ENCODE measurements at regions not wholly inside any gene's neighbourhood (a gene's known extent, or its start where the extent isn't known, plus 50 kb on each side); places are given as distances from the start of the nearest gene placed in this dataset.

DNA sequence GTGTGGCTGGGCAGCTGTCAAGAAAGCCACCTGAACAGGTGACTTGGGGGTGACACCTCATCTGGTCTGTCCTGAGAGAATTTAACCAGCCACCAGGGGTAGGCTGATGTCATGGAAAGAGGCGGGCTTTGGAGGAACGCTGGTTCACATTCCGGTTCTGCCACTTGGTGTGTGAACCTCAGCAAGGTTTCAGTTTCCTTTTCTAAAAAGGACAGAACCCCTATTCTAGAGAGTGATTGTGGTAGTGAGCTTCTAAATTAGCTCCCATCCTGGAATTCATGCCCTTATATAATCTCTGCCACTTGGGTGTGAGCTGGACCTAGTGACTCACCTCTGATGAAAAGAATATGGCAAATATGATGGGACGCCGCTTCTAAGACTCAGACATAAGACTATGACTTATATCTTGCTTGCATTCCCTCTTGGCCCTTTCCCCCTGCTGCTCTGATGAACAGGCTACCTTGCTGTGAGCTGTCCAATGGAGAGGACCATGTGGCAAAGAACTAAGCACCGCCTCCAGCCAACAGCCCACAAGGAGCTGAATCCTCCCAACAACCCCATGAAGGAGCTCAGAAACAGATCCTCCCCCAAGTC, 332.1 kb downstream of the RRAGC start:
- H3K27ac ChIP-seq (ENCODE audit: low read depth, low read length, severe bottlenecking) = no peak overlapping the region
- no peaks in the 10 kb centered on the region for H3K9me3 ChIP-seq (ENCODE audit: control insufficient read depth, low read length)
- WGBS, 2 experiments (ENCODE audit: insufficient coverage in 2 of 2) = 82 to 92% methylated on average over 4 to 5 of the region's 6 CpGs
- H3K4me1 ChIP-seq (ENCODE audit: control insufficient read depth, insufficient read depth, low read length, poor library complexity, severe bottlenecking) = no peaks in the 10 kb centered on the region
- no peak overlapping the region for H3K4me3 ChIP-seq (ENCODE audit: extremely low read depth, insufficient read depth, low read length, poor library complexity, severe bottlenecking)
- H3K36me3 ChIP-seq (ENCODE audit: control insufficient read depth, insufficient read depth, low read length) = no peaks in the 10 kb centered on the region

DNA sequence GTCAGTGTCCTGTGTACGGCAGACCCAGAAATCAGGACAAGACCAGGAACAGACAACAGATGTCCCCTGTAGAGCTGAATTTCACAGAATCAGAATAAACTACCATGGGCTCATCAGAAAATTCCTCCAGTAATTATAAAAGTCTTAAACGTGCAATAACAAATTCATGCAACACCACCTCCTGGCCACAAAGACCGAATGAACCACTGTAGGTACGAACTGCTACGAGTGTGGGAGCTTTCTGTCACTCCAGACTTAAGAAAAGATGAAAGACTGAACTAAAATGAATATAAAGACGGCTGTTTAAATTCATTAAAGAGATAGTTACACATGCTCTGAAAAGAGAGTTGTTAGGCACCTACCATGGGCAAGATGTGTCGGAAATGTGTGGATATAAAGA, 333.5 kb downstream of the RRAGC start:
- no peaks in the 10 kb centered on the region for H3K9me3 ChIP-seq (ENCODE audit: control insufficient read depth, low read length)
- WGBS, 2 experiments (ENCODE audit: insufficient coverage in 2 of 2) = 90 to 99% methylated on average over 3 to 6 of the region's 7 CpGs
- no peaks in the 10 kb centered on the region for H3K36me3 ChIP-seq (ENCODE audit: control insufficient read depth, insufficient read depth, low read length)

DNA sequence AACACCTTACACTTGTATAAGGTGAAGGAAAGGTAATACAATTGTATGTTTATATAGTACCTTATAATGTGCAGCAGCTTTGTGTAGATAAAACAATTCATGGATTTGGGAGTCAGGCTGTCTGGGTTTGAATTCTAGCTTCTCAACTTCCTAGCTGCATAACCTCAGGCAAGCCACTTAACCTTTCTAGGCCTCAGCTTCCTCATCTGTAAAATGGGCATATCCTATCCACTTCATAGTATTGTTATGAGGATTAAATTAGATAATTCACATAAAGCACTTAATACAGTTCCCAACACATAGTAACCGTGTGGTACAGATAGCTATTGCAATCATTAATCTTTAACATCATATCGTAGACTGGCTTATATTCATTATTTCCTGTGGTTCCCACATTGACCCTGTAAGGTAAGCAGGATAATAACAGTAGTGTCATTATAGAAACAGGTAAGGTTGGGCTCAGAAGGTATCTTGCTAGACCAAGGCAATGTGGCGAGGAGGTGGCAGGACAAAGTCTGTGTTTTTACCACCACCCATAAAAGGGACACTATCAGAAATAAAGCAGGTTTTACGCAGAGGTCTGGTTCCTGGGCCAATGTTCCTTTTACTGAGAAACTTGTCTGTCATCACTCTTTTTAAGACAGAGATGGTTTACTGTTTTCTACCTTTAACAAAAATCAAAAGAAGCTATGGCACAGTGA, 334.1 kb downstream of the RRAGC start:
- 92% methylated on average over 2 of the region's 4 CpGs; no CpG with 5 or more reads in 1 of the 2 experiments for WGBS, 2 experiments (ENCODE audit: insufficient coverage in 2 of 2)
- H3K4me1 ChIP-seq (ENCODE audit: control insufficient read depth, insufficient read depth, low read length, poor library complexity, severe bottlenecking) = no peaks in the 10 kb centered on the region
- H3K36me3 ChIP-seq (ENCODE audit: control insufficient read depth, insufficient read depth, low read length) = no peaks in the 10 kb centered on the region
- H3K9me3 ChIP-seq (ENCODE audit: control insufficient read depth, low read length) = no peaks in the 10 kb centered on the region
- H3K27ac ChIP-seq (ENCODE audit: low read depth, low read length, severe bottlenecking) = no peak overlapping the region
- no peak overlapping the region for H3K4me3 ChIP-seq (ENCODE audit: extremely low read depth, insufficient read depth, low read length, poor library complexity, severe bottlenecking)

More for the DNA sequence above, 333.5 kb downstream of the RRAGC start:
- no peak overlapping the region for H3K27ac ChIP-seq (ENCODE audit: low read depth, low read length, severe bottlenecking)
- no peak overlapping the region for H3K4me3 ChIP-seq (ENCODE audit: extremely low read depth, insufficient read depth, low read length, poor library complexity, severe bottlenecking)
- no peaks in the 10 kb centered on the region for H3K4me1 ChIP-seq (ENCODE audit: control insufficient read depth, insufficient read depth, low read length, poor library complexity, severe bottlenecking)

DNA sequence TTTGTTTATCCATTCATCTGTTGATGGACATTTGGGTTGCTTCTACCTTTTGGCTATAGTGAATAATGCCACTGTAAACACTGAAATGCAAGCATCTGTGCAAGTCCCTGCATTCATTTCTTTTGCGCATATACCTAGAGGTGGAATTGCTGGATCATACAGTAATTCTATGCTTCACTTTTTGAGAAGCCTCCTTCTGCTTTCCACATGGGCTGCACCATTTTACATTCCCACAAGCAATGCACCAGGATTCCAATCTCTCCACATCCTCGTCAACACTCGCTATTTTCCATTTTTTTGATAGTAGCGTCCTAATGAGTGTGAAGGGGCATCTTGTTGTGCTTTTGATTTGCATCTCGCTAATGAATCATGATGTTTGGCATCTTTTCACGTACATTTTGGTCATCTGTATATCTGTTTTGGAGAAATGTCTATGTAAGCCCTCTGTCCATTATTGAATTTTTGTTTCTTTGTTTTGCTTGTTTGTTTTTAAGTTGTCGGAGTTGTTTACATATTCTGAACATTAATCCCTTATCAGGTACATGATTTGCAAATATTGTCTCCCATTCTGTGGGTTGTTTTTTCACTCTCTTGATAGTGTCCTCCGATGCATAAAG, 335.4 kb downstream of the RRAGC start:
- 93 to 98% methylated on average over 4 to 6 of the region's 8 CpGs for WGBS, 2 experiments (ENCODE audit: insufficient coverage in 2 of 2)
- no peaks in the 10 kb centered on the region for H3K4me1 ChIP-seq (ENCODE audit: control insufficient read depth, insufficient read depth, low read length, poor library complexity, severe bottlenecking)
- no peak overlapping the region for H3K4me3 ChIP-seq (ENCODE audit: extremely low read depth, insufficient read depth, low read length, poor library complexity, severe bottlenecking)
- H3K36me3 ChIP-seq (ENCODE audit: control insufficient read depth, insufficient read depth, low read length) = no peaks in the 10 kb centered on the region
- H3K27ac ChIP-seq (ENCODE audit: low read depth, low read length, severe bottlenecking) = no peak overlapping the region
- H3K9me3 ChIP-seq (ENCODE audit: control insufficient read depth, low read length) = no peaks in the 10 kb centered on the region

GRCh38 chr1:38523568-38523939, 336.0 kb downstream of the RRAGC start:
- no peak overlapping the region for H3K27ac ChIP-seq (ENCODE audit: low read depth, low read length, severe bottlenecking)
- no peaks in the 10 kb centered on the region for H3K4me1 ChIP-seq (ENCODE audit: control insufficient read depth, insufficient read depth, low read length, poor library complexity, severe bottlenecking)
- WGBS, 2 experiments (ENCODE audit: insufficient coverage in 2 of 2) = 86 to 92% methylated on average over 5 of the region's 7 CpGs
- H3K36me3 ChIP-seq (ENCODE audit: control insufficient read depth, insufficient read depth, low read length) = no peaks in the 10 kb centered on the region
- H3K9me3 ChIP-seq (ENCODE audit: control insufficient read depth, low read length) = no peaks in the 10 kb centered on the region
- no peak overlapping the region for H3K4me3 ChIP-seq (ENCODE audit: extremely low read depth, insufficient read depth, low read length, poor library complexity, severe bottlenecking)

DNA sequence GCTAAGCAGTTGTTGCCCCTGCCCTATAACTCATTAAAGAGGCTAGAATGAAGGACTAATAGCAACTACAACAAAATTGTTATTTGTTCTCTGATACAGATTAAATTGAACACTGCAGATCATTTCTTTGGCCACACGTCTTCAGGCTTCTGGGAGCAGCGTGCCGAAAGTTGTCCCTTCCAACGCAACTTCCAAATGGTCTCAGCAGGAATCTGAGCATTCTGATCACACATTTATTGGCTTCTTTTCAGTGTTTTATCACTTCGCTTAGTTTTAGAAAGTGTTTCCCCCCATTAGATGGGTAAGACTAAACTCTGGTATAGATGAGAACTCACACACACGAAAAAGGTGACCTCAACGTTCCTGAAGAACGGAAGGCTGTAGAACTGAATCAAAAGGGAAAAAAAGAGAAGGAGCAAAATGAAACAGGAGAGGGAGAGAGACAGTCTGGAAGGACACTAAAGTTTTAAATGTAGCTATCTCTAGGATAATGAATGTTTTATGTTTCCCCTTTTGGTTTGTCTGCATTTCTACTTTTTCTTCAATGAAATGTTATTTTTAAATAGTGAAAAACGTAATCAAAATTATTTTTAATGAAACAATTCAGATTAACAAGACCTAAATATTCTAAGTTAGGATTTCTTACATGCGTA, 336.5 kb downstream of the RRAGC start:
- Histone ChIP-seq H3K9me3 (ENCODE audit: control insufficient read depth, low read length) (no peaks in the 10 kb centered on the region), H3K4me1 (ENCODE audit: control insufficient read depth, insufficient read depth, low read length, poor library complexity, severe bottlenecking) (no peaks in the 10 kb centered on the region), H3K27ac (ENCODE audit: low read depth, low read length, severe bottlenecking) (no peak overlapping the region), H3K36me3 (ENCODE audit: control insufficient read depth, insufficient read depth, low read length) (no peaks in the 10 kb centered on the region), H3K4me3 (ENCODE audit: extremely low read depth, insufficient read depth, low read length, poor library complexity, severe bottlenecking) (no peak overlapping the region)
- WGBS, 2 experiments (ENCODE audit: insufficient coverage in 2 of 2) = 82 to 85% methylated on average over 7 to 8 of the region's 10 CpGs

DNA sequence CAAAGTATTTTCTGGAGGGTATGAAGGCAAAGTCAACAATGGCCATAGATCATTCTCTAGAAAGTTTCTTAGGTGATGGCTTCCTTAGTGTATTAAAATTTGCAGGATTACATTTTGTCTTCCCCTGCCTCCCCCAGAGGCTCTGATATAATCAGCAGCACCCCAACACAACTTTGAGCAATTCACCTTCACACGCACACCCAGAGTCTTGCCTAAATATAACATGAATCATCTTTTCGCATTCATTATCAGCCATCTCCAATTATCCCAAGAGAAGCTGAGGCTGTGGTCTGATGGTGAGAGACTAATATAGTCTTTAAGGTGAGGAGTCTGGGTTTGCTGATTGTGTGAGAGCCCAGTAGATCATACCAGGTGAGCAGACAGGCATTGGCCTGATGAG, 343.0 kb downstream of the RRAGC start:
- WGBS, 2 experiments (ENCODE audit: insufficient coverage in 2 of 2) = 100% methylated on average over 1 of the region's 2 CpGs; no CpG with 5 or more reads in 1 of the 2 experiments
- no peaks in the 10 kb centered on the region for H3K9me3 ChIP-seq (ENCODE audit: control insufficient read depth, low read length)
- H3K4me1 ChIP-seq (ENCODE audit: control insufficient read depth, insufficient read depth, low read length, poor library complexity, severe bottlenecking) = no peaks in the 10 kb centered on the region
- no peaks in the 10 kb centered on the region for H3K36me3 ChIP-seq (ENCODE audit: control insufficient read depth, insufficient read depth, low read length)
- H3K27ac ChIP-seq (ENCODE audit: low read depth, low read length, severe bottlenecking) = no peak overlapping the region
- no peak overlapping the region for H3K4me3 ChIP-seq (ENCODE audit: extremely low read depth, insufficient read depth, low read length, poor library complexity, severe bottlenecking)

- no peak overlapping the region for H3K27ac ChIP-seq (ENCODE audit: low read depth, low read length, severe bottlenecking)
- no peak overlapping the region for H3K4me3 ChIP-seq (ENCODE audit: extremely low read depth, insufficient read depth, low read length, poor library complexity, severe bottlenecking)
- H3K9me3 ChIP-seq (ENCODE audit: control insufficient read depth, low read length) = no peaks in the 10 kb centered on the region
- 90 to 97% methylated on average over 6 of the region's 7 CpGs for WGBS, 2 experiments (ENCODE audit: insufficient coverage in 2 of 2)
- H3K4me1 ChIP-seq (ENCODE audit: control insufficient read depth, insufficient read depth, low read length, poor library complexity, severe bottlenecking) = peaks cover 6% of the 10 kb centered on the region
- H3K36me3 ChIP-seq (ENCODE audit: control insufficient read depth, insufficient read depth, low read length) = no peaks in the 10 kb centered on the region
These were observed 346.8 kb downstream of the RRAGC start for GRCh38 chr1:38512789-38513188.

GRCh38 chr1:38512024-38512767, 347.4 kb downstream of the RRAGC start:
- H3K4me1 ChIP-seq (ENCODE audit: control insufficient read depth, insufficient read depth, low read length, poor library complexity, severe bottlenecking) = peaks cover 6% of the 10 kb centered on the region
- H3K36me3 ChIP-seq (ENCODE audit: control insufficient read depth, insufficient read depth, low read length) = no peaks in the 10 kb centered on the region
- WGBS, 2 experiments (ENCODE audit: insufficient coverage in 2 of 2) = 60% methylated on average over 1 of the region's 5 CpGs; no CpG with 5 or more reads in 1 of the 2 experiments
- H3K4me3 ChIP-seq (ENCODE audit: extremely low read depth, insufficient read depth, low read length, poor library complexity, severe bottlenecking) = no peak overlapping the region
- H3K9me3 ChIP-seq (ENCODE audit: control insufficient read depth, low read length) = no peaks in the 10 kb centered on the region
- no peak overlapping the region for H3K27ac ChIP-seq (ENCODE audit: low read depth, low read length, severe bottlenecking)

GRCh38 chr1:38508232-38508631, 351.3 kb downstream of the RRAGC start:
- Histone ChIP-seq H3K27ac (ENCODE audit: low read depth, low read length, severe bottlenecking) (no peak overlapping the region), H3K9me3 (ENCODE audit: control insufficient read depth, low read length) (no peaks in the 10 kb centered on the region), H3K4me1 (ENCODE audit: control insufficient read depth, insufficient read depth, low read length, poor library complexity, severe bottlenecking) (peaks cover 6% of the 10 kb centered on the region), H3K4me3 (ENCODE audit: extremely low read depth, insufficient read depth, low read length, poor library complexity, severe bottlenecking) (no peak overlapping the region), H3K36me3 (ENCODE audit: control insufficient read depth, insufficient read depth, low read length) (no peaks in the 10 kb centered on the region)
- 36 to 61% methylated on average over 3 to 6 of the region's 6 CpGs for WGBS, 2 experiments (ENCODE audit: insufficient coverage in 2 of 2)
